IMR-90 (cell line): ENCODE measurements at regions not wholly inside any gene's neighbourhood (a gene's known extent, or its start where the extent isn't known, plus 50 kb on each side); places are given as distances from the start of the nearest gene placed in this dataset.

Source experiments
- ATAC-seq: fragments of 200-7000 bp; cut with Tn5 transposase; 2 replicates; pipeline ENCODE4 v1.9.1; 2020; ENCODE audit warnings: low read depth, mild to moderate bottlenecking, moderate library complexity
- BruUV-seq: library from RNA; stranded (reverse); fragments of 400-500 nt; replicated peaks from 2 replicates; lab custom pipeline; 2021; lab: Mats Ljungman, UMichigan
- CTCF ChIA-PET: fragments of 300-600 bp; formaldehyde crosslinking; extraction: SDS; loops from one replicate; lab custom pipeline; 2021; ENCODE audit warnings: antibody characterized with exemption; lab: Yijun Ruan, JAX
- POLR2A ChIA-PET: fragments of 300-600 bp; sonication (Branson Sonifier 250); formaldehyde crosslinking; loops from one replicate; lab custom pipeline; 2022; ENCODE audit warnings: antibody characterized with exemption; ENCODE audit not compliant: unreplicated experiment; lab: Charles Lee
- DNase-seq: peaks from one replicate; pipeline ENCODE4 v3.0.0; 2013
- H2AFZ ChIP-seq: replicated peaks from 2 replicates; pipeline ENCODE3; 2013; ENCODE audit warnings: low read length, mild to moderate bottlenecking; ENCODE audit not compliant: poor library complexity
- H2AK5ac ChIP-seq: 2 replicates; pipeline ENCODE4 v1.6.1; 2013; ENCODE audit warnings: low read depth, low read length, inconsistent platforms
- H2AK9ac ChIP-seq: replicated peaks from 2 replicates; pipeline ENCODE3; 2013; ENCODE audit warnings: mild to moderate bottlenecking, low read depth, low read length, moderate library complexity; ENCODE audit not compliant: poor library complexity
- H2BK120ac ChIP-seq: 2 replicates; pipeline ENCODE4 v1.6.1; 2013; ENCODE audit warnings: low read depth, low read length, inconsistent platforms
- H2BK15ac ChIP-seq: 3 replicates; pipeline ENCODE4 v1.6.1; 2013; ENCODE audit warnings: low read depth, low read length, inconsistent platforms
- H2BK20ac ChIP-seq: 2 replicates; pipeline ENCODE4 v1.6.1; 2013; ENCODE audit warnings: low read depth, mild to moderate bottlenecking, inconsistent platforms, low read length, moderate library complexity
- H2BK5ac ChIP-seq: 2 replicates; pipeline ENCODE4 v1.6.1; 2013; ENCODE audit warnings: mild to moderate bottlenecking, low read depth, low read length, inconsistent platforms; ENCODE audit not compliant: poor library complexity, severe bottlenecking
- H3K14ac ChIP-seq: replicated peaks from 2 replicates; pipeline ENCODE4 v1.6.1; 2013; ENCODE audit warnings: low read depth, low read length, inconsistent platforms
- H3K18ac ChIP-seq: 2 replicates; pipeline ENCODE4 v1.6.1; 2013; ENCODE audit warnings: low read depth, low read length, control low read depth
- H3K23ac ChIP-seq: 2 replicates; pipeline ENCODE4 v1.6.1; 2013; ENCODE audit warnings: low read depth, low read length, inconsistent platforms
- H3K27ac ChIP-seq: 2 replicates; pipeline ENCODE4 v1.5.1; 2013; ENCODE audit warnings: mild to moderate bottlenecking, control low read depth, low read length; ENCODE audit not compliant: insufficient read depth
- H3K27me3 ChIP-seq: 2 replicates; pipeline ENCODE4 v1.6.1; 2013; ENCODE audit warnings: low read length; ENCODE audit not compliant: control insufficient read depth, insufficient read depth
- H3K36me3 ChIP-seq: 2 replicates; pipeline ENCODE4 v1.6.1; 2013; ENCODE audit warnings: low read length, mixed read lengths; ENCODE audit not compliant: control insufficient read depth, insufficient read depth
- H3K4ac ChIP-seq: 2 replicates; pipeline ENCODE4 v1.6.1; 2013; ENCODE audit warnings: low read depth, low read length, inconsistent platforms
- H3K4me1 ChIP-seq: 2 replicates; pipeline ENCODE4 v1.6.1; 2013; ENCODE audit warnings: low read length, mixed read lengths; ENCODE audit not compliant: control insufficient read depth, insufficient read depth
- H3K4me2 ChIP-seq: 2 replicates; pipeline ENCODE4 v1.6.1; 2013; ENCODE audit warnings: low read depth, mild to moderate bottlenecking, control low read depth, low read length, moderate library complexity
- H3K4me3 ChIP-seq: 2 replicates; pipeline ENCODE4 v1.5.1; 2013; ENCODE audit warnings: low read depth, mild to moderate bottlenecking, control low read depth, low read length, moderate library complexity; ENCODE audit not compliant: insufficient read depth
- H3K56ac ChIP-seq: 2 replicates; pipeline ENCODE4 v1.6.1; 2013; ENCODE audit warnings: low read length, inconsistent platforms; ENCODE audit not compliant: insufficient read depth; ENCODE audit errors: extremely low read depth
- H3K79me1 ChIP-seq, 2 experiments: 2 replicates each; pipeline ENCODE4 v1.6.1; 2013; ENCODE audit warnings: low read length in 2 of 2, inconsistent platforms in 1 of 2, low read depth in 1 of 2
- H3K9ac ChIP-seq: 2 replicates; pipeline ENCODE4 v1.6.1; 2013; ENCODE audit warnings: low read depth, low read length, control low read depth
- H3K9me1 ChIP-seq: 2 replicates; pipeline ENCODE4 v1.6.1; 2013; ENCODE audit warnings: low read length, inconsistent platforms; ENCODE audit not compliant: insufficient read depth
- H3K9me3 ChIP-seq: 2 replicates; pipeline ENCODE4 v1.6.1; 2013; ENCODE audit warnings: low read length; ENCODE audit not compliant: control insufficient read depth, insufficient read depth
- H4K20me1 ChIP-seq: 2 replicates; pipeline ENCODE4 v1.6.1; 2013; ENCODE audit warnings: low read length, inconsistent platforms; ENCODE audit not compliant: insufficient read depth
- H4K5ac ChIP-seq: 2 replicates; pipeline ENCODE4 v1.6.1; 2013; ENCODE audit warnings: mild to moderate bottlenecking, low read depth, low read length, control low read depth
- H4K8ac ChIP-seq, 2 experiments: 2 replicates each; pipeline ENCODE4 v1.6.1; 2013; ENCODE audit warnings: low read depth in 2 of 2, low read length in 2 of 2, control low read depth in 1 of 2, inconsistent platforms in 1 of 2
- H4K91ac ChIP-seq: 2 replicates; pipeline ENCODE4 v1.6.1; 2013; ENCODE audit warnings: low read depth, low read length, inconsistent platforms; ENCODE audit not compliant: insufficient read depth
- BHLHE40 ChIP-seq: fragments of 150-350 bp; IDR thresholded peaks from 2 replicates; pipeline ENCODE4 v1.6.1; 2016; ENCODE audit warnings: mild to moderate bottlenecking, low read depth, low read length
- CEBPB ChIP-seq: IDR thresholded peaks from 2 replicates; pipeline ENCODE4 v1.6.1; 2012; ENCODE audit warnings: low read depth, low read length, improper control_type of control experiment
- ELK1 ChIP-seq: fragments of 150-350 bp; IDR thresholded peaks from 2 replicates; pipeline ENCODE4 v1.6.1; 2016; ENCODE audit warnings: low read depth, mild to moderate bottlenecking, low read length, moderate library complexity, borderline replicate concordance
- FOS ChIP-seq: fragments of 150-350 bp; IDR thresholded peaks from 2 replicates; pipeline ENCODE4 v1.6.1; 2016; ENCODE audit warnings: low read depth, low read length
- MXI1 ChIP-seq: IDR thresholded peaks from 2 replicates; pipeline ENCODE4 v1.6.1; 2012; ENCODE audit warnings: low read depth, mild to moderate bottlenecking, low read length, moderate library complexity, borderline replicate concordance
- POLR2A ChIP-seq: IDR thresholded peaks from 2 replicates; pipeline ENCODE4 v1.6.1; 2012; ENCODE audit warnings: mild to moderate bottlenecking, low read depth, low read length
- RCOR1 ChIP-seq: IDR thresholded peaks from 2 replicates; pipeline ENCODE4 v1.6.1; 2012; ENCODE audit warnings: mild to moderate bottlenecking, low read length, improper control_type of control experiment; ENCODE audit not compliant: insufficient replicate concordance
- RFX5 ChIP-seq: IDR thresholded peaks from 2 replicates; pipeline ENCODE4 v1.8.0; 2012; ENCODE audit warnings: low read depth, mild to moderate bottlenecking, low read length, moderate library complexity
- dilution Hi-C: fragments of 300-500 bp; cut with HindIII; formaldehyde crosslinking; loops from one replicate; pipeline ENCODE4 v1.14.3; 2018; ENCODE audit warnings: low sequenced_read_pairs; ENCODE audit not compliant: unreplicated experiment
- in situ Hi-C: fragments of 300-500 bp; cut with MboI; formaldehyde crosslinking; loops from 3 replicates; pipeline ENCODE4 v1.14.3; 2019; ENCODE audit warnings: low sequenced_read_pairs, inconsistent platforms, mixed read lengths
- intact Hi-C: fragments of 100-400 bp; cut with micrococcal nuclease; formaldehyde crosslinking; loops from 2 replicates; pipeline ENCODE4 v1.10.0; 2022

- Histone ChIP-seq H3K4me1 (no peaks in the 10 kb centered on the region), H2AFZ (no peak overlapping the region), H2BK15ac (no peak overlapping the region), H2AK5ac (no peak overlapping the region), H3K9me3 (no peaks in the 10 kb centered on the region; the same call in none of the 2 replicates), H3K9me1 (no peaks in the 10 kb centered on the region), H3K4me2 (no peak overlapping the region), H3K56ac (no peak overlapping the region), H4K5ac (no peak overlapping the region), H3K18ac (no peak overlapping the region), H3K27ac (no peak overlapping the region), H3K4me3 (no peak overlapping the region), H4K8ac (no peak overlapping the region), H2BK20ac (no peak overlapping the region), H4K20me1 (no peaks in the 10 kb centered on the region), H2BK120ac (no peak overlapping the region), H3K14ac (no peak overlapping the region), H3K79me1 (no peaks in the 10 kb centered on the region), H2BK5ac (no peak overlapping the region), H3K23ac (no peak overlapping the region), H3K36me3 (no peaks in the 10 kb centered on the region), H2AK9ac (no peak overlapping the region), H4K91ac (no peak overlapping the region), H3K4ac (no peak overlapping the region), H3K27me3 (no peaks in the 10 kb centered on the region), H3K9ac (no peak overlapping the region)
- dilution Hi-C loops = no loop called here
- ChIA-PET POLR2A (no interaction called here), CTCF (no interaction called here)
- no peak for ATAC-seq
- BruUV-seq = no TSS peak
- intact Hi-C loops = no loop called here
- in situ Hi-C loops = no loop called here
- TF ChIP-seq ELK1 (no peak), RFX5 (no peak), FOS (no peak), BHLHE40 (no peak), MXI1 (no peak), CEBPB (no peak), POLR2A (no peak), RCOR1 (no peak)
- no peak for DNase-seq
Measured at GRCh38 chr18:30903566-30903965, 139.0 kb downstream of the DSC3 start.
